ENCODE measurements at regions not wholly inside any gene's neighbourhood (a gene's known extent, or its start where the extent isn't known, plus 50 kb on each side); places are given as distances from the start of the nearest gene placed in this dataset.

DNA sequence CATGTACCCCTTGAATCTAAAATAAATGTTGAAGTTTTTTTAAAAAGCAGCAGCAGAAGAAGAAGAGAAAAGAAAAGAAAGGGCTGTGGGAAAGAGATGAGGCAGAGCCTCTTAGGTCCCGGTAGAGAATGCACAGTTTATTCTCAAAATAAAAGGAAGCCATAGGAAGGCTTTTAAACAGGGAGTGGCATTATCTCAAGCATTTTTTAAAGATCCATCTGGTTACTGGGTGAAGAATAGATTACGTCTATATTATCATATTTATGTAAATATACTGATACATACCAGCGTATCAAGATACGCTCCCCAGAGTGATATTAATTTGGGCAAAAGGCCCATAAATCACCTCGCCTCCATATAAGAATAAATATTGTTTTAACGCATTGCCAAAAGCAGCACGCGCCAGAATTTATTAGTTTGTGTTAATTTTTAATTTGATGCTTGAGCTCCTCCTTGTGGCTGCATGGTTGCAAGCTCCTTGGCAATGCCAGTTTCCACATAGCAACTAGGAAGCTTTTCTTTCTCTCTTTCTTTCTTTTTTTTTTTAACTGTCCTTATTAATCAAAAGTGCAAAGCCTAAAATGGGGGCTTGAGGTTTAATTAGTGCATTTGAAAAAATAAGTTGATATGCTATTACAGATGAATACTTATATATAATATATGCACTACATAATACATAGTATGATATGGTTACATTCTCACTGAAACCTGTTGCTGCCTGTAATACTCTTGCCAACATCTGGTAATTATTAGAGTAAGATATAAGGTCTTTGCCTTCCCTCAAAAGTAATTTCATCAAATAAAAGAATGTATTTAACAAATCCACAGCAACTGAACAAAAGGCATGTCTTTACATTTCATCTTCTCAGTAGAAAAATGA is 242.8 kb upstream of the UBE2E2 start:
- H3K4me3 ChIP-seq (ENCODE audit: low read depth, low read length) = no peak overlapping the region
- in situ Hi-C loops (cut with HindIII; ENCODE audit: low sequenced_read_pairs) = no loop called here
- peak; percentile 45 for DNase-seq (ENCODE audit: low read depth, low spot score)
- TF ChIP-seq, protein P1, sequence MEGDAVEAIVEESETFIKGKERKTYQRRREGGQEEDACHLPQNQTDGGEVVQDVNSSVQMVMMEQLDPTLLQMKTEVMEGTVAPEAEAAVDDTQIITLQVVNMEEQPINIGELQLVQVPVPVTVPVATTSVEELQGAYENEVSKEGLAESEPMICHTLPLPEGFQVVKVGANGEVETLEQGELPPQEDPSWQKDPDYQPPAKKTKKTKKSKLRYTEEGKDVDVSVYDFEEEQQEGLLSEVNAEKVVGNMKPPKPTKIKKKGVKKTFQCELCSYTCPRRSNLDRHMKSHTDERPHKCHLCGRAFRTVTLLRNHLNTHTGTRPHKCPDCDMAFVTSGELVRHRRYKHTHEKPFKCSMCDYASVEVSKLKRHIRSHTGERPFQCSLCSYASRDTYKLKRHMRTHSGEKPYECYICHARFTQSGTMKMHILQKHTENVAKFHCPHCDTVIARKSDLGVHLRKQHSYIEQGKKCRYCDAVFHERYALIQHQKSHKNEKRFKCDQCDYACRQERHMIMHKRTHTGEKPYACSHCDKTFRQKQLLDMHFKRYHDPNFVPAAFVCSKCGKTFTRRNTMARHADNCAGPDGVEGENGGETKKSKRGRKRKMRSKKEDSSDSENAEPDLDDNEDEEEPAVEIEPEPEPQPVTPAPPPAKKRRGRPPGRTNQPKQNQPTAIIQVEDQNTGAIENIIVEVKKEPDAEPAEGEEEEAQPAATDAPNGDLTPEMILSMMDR (IDR thresholded peaks at IDR 0.05; ENCODE audit: low read depth, low read length) = peak; percentile 79

DNA sequence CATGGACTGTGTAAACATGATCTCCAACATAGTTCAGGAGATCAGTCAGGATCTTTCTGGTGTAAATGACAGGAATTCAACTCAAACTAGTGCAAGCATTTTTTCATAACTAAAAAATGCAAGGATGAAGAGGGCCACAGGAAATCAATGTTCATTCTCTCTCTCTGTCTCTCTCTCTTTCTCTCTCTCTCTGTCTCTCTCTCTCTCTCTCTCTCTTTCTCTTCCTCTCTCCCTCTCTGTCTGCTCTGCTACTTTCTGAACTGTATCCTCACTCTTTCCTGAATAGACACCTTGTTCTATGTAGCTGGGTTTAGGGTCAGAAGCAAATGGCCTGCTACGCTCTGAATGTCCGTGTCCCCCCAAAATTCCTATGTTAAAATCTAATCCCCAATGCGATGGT is 240.9 kb upstream of the UBE2E2 start:
- TF ChIP-seq, protein P1 (IDR thresholded peaks at IDR 0.05; ENCODE audit: low read depth, low read length) = no peak
- DNase-seq (ENCODE audit: low read depth, low spot score) = no peak
- in situ Hi-C loops (cut with HindIII; ENCODE audit: low sequenced_read_pairs) = no loop called here
- no peak overlapping the region for H3K4me3 ChIP-seq (ENCODE audit: low read depth, low read length)

DNA sequence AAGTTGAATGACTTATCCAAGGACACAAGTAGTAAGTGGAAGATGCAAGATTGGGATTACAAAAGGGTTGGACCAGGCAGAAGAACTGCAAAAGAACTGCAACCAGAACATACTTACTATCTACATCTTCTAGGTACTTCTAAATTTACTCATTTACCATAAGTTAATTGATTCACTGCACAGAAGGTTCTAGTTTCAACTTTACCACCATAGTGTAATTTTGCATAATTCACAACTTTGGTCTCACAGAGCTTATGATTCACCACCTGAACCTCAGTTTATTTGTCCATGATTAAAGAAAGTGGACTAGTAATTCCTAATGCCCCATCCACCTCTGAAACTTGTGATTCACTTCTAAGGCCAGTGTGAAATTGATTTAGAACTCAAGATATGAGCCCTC is 236.8 kb upstream of the UBE2E2 start:
- no peak overlapping the region for H3K4me3 ChIP-seq (ENCODE audit: low read depth, low read length)
- no peak for DNase-seq (ENCODE audit: low read depth, low spot score)
- TF ChIP-seq, protein P1 (IDR thresholded peaks at IDR 0.05; ENCODE audit: low read depth, low read length) = no peak
- in situ Hi-C loops (cut with HindIII; ENCODE audit: low sequenced_read_pairs) = no loop called here

DNA sequence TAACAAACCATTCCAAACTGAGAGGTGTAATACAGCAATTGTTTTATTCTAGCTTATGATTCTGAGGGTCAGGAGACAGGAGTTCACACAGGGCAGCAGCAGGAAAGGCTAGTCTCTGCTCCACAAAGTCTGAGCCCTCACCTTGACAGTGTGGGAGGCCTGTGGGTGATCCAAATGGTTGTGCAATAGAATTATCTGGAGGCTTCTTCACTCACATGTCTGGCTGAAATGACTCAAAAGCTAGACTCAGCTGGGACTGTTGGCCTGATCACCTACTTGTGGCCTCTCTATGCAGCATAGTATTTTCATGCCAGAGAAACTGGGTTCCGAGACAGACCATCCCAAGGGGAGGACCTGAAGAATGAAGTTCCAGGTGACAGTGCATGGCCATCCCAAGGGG is 233.9 kb upstream of the UBE2E2 start:
- no peak overlapping the region for H3K4me3 ChIP-seq (ENCODE audit: low read depth, low read length)
- no peak for DNase-seq (ENCODE audit: low read depth, low spot score)
- TF ChIP-seq, protein P1 (IDR thresholded peaks at IDR 0.05; ENCODE audit: low read depth, low read length) = no peak
- in situ Hi-C loops (cut with HindIII; ENCODE audit: low sequenced_read_pairs) = no loop called here

DNA sequence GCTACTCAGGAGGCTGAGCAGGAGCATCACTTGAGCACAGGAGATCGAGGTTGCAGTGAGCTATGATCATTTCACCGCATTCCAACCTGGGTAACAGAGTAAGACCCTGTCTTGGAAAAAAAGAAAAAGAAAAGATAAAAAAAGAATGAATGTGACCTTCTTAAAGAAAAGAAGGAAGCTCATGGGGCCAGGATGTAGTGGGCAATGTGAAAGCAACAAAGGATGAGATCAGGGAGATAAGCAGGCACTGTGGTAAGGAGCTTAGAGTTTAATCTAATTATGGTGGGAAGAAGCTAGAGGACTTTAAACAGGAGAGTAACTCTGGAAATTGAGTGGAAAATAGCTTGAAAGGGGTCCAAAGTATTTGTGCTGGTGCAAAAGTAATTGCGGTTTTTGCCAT is 231.6 kb upstream of the UBE2E2 start:
- TF ChIP-seq, protein P1 (IDR thresholded peaks at IDR 0.05; ENCODE audit: low read depth, low read length) = no peak
- H3K4me3 ChIP-seq (ENCODE audit: low read depth, low read length) = no peak overlapping the region
- in situ Hi-C loops (cut with HindIII; ENCODE audit: low sequenced_read_pairs) = no loop called here
- no peak for DNase-seq (ENCODE audit: low read depth, low spot score)

DNA sequence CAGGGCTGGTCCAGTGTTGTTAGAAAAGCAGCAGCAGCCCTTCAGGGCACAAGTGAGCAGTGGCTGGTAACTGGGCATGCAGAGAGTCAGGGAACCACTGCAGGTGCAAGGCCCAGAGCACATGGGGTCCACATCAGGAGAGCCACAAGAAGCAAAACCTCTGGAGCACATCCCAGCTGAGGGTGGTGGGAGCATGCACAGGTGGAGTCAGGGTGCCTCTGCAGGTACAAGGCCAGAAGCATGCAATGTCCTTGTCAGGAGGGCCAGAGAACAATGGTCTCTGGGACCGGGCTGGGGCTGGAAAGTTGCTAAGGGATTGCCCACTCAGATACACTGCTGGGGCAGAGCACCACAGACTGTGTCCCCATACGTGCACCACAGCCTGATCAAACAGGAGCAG is 226.1 kb upstream of the UBE2E2 start:
- no peak for DNase-seq (ENCODE audit: low read depth, low spot score)
- in situ Hi-C loops (cut with HindIII; ENCODE audit: low sequenced_read_pairs) = no loop called here
- TF ChIP-seq, protein P1 (IDR thresholded peaks at IDR 0.05; ENCODE audit: low read depth, low read length) = no peak

More for the DNA sequence above, 226.1 kb upstream of the UBE2E2 start:
- H3K4me3 ChIP-seq (ENCODE audit: low read depth, low read length) = no peak overlapping the region

Measured in astrocyte of the spinal cord (primary cell).